AG20443 (cell line): ENCODE measurements at regions not wholly inside any gene's neighbourhood (a gene's known extent, or its start where the extent isn't known, plus 50 kb on each side); places are given as distances from the start of the nearest gene placed in this dataset.
"Not testable (repeated sequence)": the region's sequence is repeated elsewhere in the genome, so short reads cannot be mapped to it uniquely, and the experiment has no call there.

Experiments used
- DNase-seq: peaks from one replicate; pipeline ENCODE4 v3.0.0; 2012; ENCODE audit warnings: low spot score, mixed read lengths

DNA sequence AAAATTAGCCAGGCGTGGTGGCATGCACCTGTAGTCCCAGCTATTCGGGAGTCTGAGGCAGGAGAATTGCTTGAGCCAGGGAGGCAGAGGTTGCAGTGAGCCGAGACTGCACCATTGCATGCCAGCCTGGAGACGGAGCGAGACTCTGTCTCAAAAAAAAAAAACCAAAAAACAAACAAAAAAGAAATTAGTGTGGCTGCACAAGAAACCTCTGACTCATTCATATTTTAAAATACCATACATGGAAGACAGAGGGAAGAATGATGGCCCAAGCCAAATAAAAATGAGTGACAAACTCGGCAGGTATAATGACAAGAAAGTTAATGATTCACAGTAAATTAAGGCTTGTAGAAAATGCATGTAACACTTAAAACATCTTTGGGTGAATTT is 875.8 kb downstream of the EPHA4 start:
- no peak for DNase-seq

DNA sequence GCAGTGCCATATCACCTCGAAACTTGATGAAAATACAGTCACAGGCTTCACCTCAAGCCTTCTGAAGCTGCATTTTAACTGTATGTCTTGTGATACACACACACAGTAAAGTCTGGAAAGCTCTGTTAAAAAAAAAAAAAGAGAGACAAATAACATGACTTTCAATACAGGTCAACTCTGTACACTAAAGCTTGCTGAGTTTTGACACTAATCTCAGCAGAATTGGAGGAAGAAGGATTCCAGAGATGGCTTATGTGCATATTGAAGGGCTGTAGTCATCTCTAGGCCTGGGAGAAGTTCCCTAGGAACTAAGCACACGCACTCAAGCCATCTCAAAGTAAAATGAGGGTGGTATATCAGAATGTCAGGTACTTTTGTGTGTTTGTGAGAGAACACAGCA is 875.1 kb downstream of the EPHA4 start:
- DNase-seq, result no peak

DNA sequence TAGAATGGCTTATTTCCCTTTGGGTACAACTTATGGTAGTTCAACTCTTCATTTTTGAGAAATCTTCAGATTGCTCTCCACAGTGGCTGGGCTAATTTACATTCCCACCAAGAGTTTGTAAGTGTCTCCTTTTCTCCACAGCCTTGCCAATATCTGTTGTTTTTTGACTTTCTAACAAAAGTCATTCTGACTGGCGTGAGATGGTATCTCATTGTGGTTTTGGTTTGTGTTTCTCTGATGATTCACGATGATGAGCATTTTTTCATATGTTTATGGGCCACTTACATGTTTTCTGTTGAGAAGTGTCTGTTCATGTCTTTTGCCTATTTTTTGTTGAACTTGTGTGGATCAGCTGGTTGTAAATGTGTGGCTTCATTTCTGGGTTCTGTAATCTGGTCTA is 871.0 kb downstream of the EPHA4 start:
- DNase-seq, result no peak

DNA sequence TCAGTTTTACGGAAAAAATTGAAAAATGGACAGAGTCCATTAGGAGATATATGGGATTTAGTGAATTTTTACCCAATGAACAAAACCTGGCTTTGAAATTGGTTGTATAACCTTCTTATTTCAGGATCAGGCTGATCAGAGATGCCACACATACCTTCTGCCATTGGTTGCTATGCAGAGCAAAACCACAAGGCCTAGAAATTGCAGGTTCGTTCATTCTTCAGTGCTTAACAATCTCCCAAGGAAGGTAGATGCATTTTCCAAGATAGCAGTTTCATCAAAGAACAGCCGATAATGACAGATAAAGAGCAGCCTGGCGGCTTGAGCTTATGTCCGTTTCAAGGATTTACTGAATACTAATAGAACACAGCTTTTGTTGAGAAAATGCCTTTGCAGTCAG is 868.8 kb downstream of the EPHA4 start:
- no peak for DNase-seq

DNA sequence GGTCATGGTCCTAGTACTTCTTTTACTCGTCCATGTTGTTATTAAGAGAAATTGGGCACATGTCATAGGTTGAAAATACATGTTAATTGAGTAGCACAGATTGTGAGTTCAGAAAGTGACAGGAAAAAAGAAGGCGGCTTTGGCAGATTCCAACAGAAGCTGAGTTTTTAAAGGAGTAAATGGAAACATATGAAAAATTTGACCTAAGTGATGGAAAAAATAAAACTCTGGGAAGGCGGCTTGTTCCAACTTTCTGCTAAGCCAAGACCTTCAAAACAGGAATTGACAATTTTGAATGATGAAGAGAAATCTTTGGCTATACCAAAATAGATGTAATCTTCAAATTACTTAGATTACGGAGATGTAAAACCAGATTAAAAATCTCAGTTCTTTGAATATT is 868.0 kb downstream of the EPHA4 start:
- DNase-seq, result no peak

- DNase-seq, result no peak
Measured at GRCh38 chr2:220704810-220705209, 867.3 kb downstream of the EPHA4 start.

- no peak for DNase-seq
Measured at GRCh38 chr2:220705678-220706077, 866.4 kb downstream of the EPHA4 start.

GRCh38 chr2:220707261-220707660 is 864.8 kb downstream of the EPHA4 start:
- no peak for DNase-seq

GRCh38 chr2:220708366-220708765 is 863.7 kb downstream of the EPHA4 start:
- DNase-seq, result peak; percentile 84

DNA sequence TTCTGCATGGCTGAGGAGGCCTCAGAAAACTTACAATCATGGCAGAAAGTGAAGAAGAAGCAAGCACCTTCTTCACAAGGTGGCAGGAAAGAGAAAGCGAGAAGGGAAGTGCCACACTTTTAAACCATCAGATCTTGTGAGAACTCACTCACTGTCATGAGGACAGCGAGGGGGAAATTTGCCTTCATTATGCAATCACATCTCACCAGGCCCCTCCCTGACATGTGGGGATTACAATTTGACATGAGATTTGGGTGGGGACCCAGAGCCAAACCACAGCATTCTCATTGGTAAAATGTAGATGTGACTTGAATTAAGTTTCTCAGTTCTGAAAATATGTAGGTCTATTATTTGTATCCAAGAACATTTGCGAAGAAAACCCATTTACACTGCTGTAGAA is 854.8 kb downstream of the EPHA4 start:
- no peak for DNase-seq

DNA sequence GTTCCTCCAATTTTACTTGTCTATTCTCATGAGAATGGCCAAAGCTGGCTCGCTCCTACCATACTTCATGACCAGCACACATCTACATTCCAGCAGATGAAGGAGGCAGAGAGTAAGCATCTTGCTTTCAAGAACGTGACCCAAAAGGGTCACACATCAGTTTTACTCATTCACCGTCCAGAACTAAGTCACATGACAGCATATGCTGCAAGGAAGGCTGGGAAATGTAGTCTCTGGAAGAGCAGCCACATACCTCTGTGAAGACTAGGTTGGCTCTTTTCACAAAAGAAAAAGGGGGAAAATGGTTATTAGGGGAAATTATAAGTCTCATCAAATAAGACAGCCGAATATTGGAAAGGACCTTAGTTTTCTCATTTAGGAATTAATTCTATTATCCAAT is 835.3 kb downstream of the EPHA4 start:
- DNase-seq, result no peak

DNA sequence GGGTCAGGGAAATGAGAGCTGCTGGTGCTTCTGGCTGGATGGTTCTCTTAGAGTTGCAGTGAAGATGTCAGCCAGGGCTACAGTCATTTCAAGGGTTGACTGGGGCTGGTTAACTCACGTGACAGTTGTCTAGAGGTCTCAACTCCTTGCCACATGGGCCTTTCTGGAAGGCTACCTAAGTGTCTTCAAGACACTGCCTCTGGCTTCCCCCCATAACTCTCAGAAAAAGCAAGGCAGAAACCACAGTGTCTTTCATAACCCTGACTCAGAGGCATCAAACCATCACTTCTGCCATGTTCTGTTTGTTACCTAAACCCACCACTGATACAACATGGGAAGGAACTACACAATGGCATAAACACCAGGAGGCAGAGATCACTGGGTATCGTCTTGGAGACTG is 828.9 kb downstream of the EPHA4 start:
- no peak for DNase-seq

- DNase-seq, result no peak
Measured at GRCh38 chr2:220744861-220745260, 827.2 kb downstream of the EPHA4 start.

GRCh38 chr2:220745682-220746081 is 826.4 kb downstream of the EPHA4 start:
- no peak for DNase-seq

DNA sequence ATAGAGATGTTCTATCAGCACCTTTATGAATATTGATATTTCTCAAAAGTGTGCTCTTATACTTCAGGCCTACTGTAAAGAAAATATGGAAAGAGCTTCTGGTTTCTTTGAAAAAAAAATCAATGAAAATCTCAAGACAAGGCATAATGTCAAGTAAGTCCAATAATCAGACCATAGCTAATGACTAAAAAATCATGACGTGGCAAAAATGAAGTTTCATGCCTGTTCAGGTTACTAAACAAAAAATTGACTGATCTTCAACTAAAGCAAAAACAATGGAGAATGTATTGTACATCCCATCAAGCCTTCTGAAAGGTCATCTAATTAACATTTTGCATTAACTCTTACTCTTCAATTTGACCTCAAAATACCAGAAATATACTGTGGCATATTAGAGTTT is 824.4 kb downstream of the EPHA4 start:
- no peak for DNase-seq

DNA sequence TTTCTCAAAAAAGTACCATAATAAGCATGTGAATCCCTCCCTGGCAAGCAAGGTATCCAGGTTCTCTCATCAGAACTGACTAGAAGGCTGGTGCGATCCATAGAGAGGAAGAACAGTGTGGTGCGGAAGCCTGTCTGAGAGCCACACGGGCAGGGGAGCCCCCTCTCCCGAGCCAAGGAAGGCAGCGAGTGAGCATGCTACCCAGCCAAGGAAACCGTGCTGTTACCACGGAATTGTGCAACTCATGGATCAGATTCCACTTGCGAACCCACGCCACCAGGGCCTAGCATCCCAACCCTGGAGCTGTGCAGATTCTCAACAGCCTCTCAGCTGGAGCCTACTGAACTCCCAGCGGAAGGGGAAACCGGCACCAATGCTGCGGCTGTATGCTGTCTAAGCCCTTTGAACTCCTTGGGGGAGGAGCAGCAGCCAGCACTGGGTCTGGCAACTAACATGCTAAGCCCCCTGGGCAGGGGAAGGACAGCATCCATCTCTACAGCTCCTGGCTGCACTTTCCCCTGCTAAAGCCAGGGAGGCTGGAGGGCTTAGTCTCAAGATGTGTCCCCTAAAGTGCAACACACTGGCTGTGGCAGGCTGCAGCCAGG is 823.1 kb downstream of the EPHA4 start:
- no peak for DNase-seq

GRCh38 chr2:220753486-220753885 is 818.6 kb downstream of the EPHA4 start:
- peak; percentile 18 for DNase-seq

DNA sequence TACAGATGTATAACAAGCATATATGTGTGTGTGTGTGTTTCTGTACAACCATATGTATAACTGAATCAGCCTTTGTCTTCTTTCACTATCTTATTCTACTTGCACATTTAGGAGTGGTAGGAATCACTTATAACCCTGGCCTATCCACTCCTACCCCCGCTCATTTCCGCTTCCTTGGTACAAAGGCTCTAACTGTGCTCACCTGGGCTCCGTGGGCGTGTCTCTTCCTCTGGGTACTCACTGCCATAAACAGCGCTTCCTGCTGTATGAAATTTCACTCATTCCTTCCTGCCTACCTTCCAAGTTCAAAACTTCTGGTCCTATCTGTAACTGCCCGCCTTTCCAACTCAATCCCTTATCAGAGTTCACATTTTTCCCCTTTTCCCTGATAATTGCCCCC is 815.5 kb downstream of the EPHA4 start:
- no peak for DNase-seq

- DNase-seq, result not testable (repeated sequence)
Measured at GRCh38 chr2:220758376-220758775, 813.7 kb downstream of the EPHA4 start.

DNA sequence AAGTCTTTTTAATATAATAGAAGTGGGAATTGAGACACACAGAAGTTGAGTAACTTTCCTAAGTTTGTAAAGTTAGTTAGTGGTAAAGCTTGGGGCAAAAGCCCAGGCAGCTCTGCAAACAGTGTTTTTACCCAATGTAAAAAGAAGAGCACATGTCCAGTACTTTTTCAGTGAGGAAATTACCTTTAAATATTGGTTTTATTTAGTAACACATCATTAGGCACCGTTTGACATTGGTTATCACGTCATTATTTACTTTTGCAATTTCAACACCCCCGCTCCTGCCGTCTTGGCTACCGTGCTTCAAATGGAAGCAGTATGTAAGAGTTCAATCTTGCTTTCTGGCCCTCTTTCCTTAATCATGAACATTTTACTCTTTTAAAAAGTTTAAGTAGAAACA is 807.9 kb downstream of the EPHA4 start:
- no peak for DNase-seq

DNA sequence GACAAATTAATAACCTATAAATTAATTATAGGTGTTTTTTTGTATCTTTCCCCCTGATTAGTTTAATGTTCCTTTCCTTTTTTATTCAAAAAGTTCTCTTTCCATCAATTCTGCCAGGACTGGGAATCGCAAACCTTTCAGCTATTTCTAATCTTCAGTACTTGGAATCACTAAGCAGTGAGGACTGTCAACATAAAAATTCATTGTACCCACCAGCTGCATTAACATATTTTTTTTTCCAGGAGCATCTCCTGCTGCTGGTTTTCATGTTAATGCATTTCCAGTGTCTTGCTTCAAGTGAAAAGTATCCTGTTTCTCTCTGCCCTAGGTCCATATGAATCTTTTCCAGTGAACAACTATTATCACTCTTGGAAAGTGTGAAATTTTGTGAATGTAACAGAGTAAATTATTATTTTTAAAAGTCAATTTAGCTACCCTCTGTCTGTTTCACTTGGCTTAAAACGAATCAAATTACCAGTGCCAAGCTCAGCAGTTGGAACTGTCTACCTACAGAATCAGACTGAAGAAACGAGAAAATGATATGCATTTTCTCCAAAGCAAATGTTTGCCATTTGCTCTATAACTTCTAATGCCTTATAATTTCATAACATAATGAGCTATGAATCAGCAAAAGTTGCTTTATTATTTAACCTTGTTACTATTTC is 804.4 kb downstream of the EPHA4 start:
- no peak for DNase-seq

DNA sequence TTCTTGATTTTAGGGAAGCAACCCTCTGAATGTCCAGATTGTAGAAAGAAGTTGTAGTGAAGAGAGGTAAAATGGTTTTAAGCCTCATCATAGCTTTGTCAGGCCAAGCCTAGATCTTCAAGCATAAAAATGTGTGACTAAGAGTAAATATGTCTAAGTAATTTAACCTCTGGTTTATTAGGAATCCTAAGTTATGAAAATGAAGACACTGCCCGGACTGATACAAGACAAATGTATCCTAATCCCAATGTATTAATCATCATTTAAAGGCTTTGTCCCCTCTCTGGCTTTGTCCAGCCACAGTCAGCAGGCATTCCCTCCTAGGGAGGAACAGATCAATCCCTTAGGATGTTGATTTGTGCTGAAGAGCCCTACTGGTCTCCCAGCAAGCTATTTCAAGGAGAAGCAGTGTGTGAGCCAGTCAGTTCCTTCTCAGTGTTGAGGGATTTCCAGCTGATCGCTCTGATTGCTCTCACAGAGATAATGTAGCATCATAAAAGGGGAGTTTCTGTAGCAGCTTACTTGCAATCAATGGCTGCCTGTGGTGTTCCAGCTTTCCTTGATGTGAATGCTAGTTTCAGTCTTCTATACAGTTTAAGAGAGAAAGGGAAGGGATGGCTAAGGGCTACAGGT is 796.1 kb downstream of the EPHA4 start:
- DNase-seq, result peak; percentile 13

- not testable (repeated sequence) for DNase-seq
Measured at GRCh38 chr2:220779076-220779475, 793.0 kb downstream of the EPHA4 start.

DNA sequence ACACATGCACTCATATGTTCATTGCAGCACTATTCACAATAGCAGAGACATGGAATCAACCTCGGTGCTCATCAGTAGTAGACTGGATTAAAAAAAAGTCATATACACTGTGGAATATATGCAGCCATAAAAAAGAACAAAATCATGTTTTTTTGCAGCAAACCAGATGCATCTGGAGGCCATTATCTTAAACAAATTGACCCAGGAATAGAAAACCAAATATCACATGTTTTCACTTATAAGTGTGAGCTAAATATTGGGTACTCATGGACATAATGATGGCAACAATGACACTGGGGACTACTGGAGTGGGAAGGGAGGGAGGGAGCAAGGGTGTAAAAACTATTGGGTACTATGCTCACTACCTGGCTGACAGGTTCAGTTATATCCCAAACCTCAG is 792.6 kb downstream of the EPHA4 start:
- DNase-seq, result no peak
